Astrocyte (in vitro differentiated cells and primary cell): ENCODE measurements at regions not wholly inside any gene's neighbourhood (a gene's known extent, or its start where the extent isn't known, plus 50 kb on each side); places are given as distances from the start of the nearest gene placed in this dataset.

ENCODE experiments used
- DNase-seq: peaks from one replicate; pipeline ENCODE4 v3.0.0-alpha.2; 2010; ENCODE audit warnings: low read depth
- FAIRE-seq: peaks from 2 replicates; lab custom pipeline; 2011; peaks lifted over from hg19 to GRCh38; lab: Jason Lieb, UNC
- H2AFZ ChIP-seq: 2 replicates; pipeline ENCODE4 v1.6.0; 2012; ENCODE audit warnings: low read depth, low read length, inconsistent platforms
- H3K27ac ChIP-seq: 2 replicates; pipeline ENCODE4 v1.5.1; 2011; ENCODE audit warnings: low read depth, low read length, inconsistent platforms
- H3K27me3 ChIP-seq: 2 replicates; pipeline ENCODE4 v1.6.0; 2011; ENCODE audit warnings: low read length, inconsistent platforms; ENCODE audit not compliant: insufficient read depth
- H3K36me3 ChIP-seq: 2 replicates; pipeline ENCODE4 v1.5.1; 2011; ENCODE audit warnings: low read length, inconsistent platforms; ENCODE audit not compliant: insufficient read depth
- H3K4me1 ChIP-seq: 2 replicates; pipeline ENCODE4 v1.5.1; 2011; ENCODE audit warnings: low read length, inconsistent platforms; ENCODE audit not compliant: insufficient read depth
- H3K4me2 ChIP-seq: 2 replicates; pipeline ENCODE4 v1.6.0; 2012; ENCODE audit warnings: low read length, inconsistent platforms
- H3K4me3 ChIP-seq: 2 replicates; pipeline ENCODE4 v1.5.1; 2011; ENCODE audit warnings: low read depth, mild to moderate bottlenecking, low read length, inconsistent platforms; ENCODE audit not compliant: insufficient read depth
- H3K79me2 ChIP-seq: 2 replicates; pipeline ENCODE4 v1.6.0; 2012; ENCODE audit warnings: mild to moderate bottlenecking, low read length, inconsistent platforms; ENCODE audit not compliant: insufficient read depth
- H3K9ac ChIP-seq: 2 replicates; pipeline ENCODE4 v1.6.0; 2012; ENCODE audit warnings: mild to moderate bottlenecking, low read length, inconsistent platforms
- H3K9me3 ChIP-seq: 2 replicates; pipeline ENCODE4 v1.5.1; 2012; ENCODE audit warnings: low read depth, mild to moderate bottlenecking, low read length, inconsistent platforms; ENCODE audit not compliant: insufficient read depth
- H4K20me1 ChIP-seq: 2 replicates; pipeline ENCODE4 v1.6.0; 2012; ENCODE audit warnings: low read length, inconsistent platforms; ENCODE audit not compliant: insufficient read depth
- H3K27ac Mint-ChIP-seq: one replicate; pipeline ENCODE4 v1.8.0; 2021; ENCODE audit warnings: mild to moderate bottlenecking, mixed read lengths; ENCODE audit not compliant: unreplicated experiment
- H3K27me3 Mint-ChIP-seq: one replicate; pipeline ENCODE4 v1.8.0; 2021; ENCODE audit warnings: low read depth, mixed read lengths; ENCODE audit not compliant: unreplicated experiment
- H3K36me3 Mint-ChIP-seq: one replicate; pipeline ENCODE4 v1.8.0; 2021; ENCODE audit warnings: low read depth, mixed read lengths; ENCODE audit not compliant: unreplicated experiment
- H3K4me1 Mint-ChIP-seq: one replicate; pipeline ENCODE4 v1.8.0; 2021; ENCODE audit warnings: low read depth, mixed read lengths; ENCODE audit not compliant: unreplicated experiment
- H3K4me3 Mint-ChIP-seq: one replicate; pipeline ENCODE4 v1.8.0; 2021; ENCODE audit warnings: mild to moderate bottlenecking, moderate library complexity, mixed read lengths; ENCODE audit not compliant: unreplicated experiment
- H3K9me3 Mint-ChIP-seq: one replicate; pipeline ENCODE4 v1.8.0; 2021; ENCODE audit warnings: mild to moderate bottlenecking, mixed read lengths; ENCODE audit not compliant: unreplicated experiment
- CTCF ChIP-seq: IDR thresholded peaks from 2 replicates; pipeline ENCODE4 v1.5.1; 2011; ENCODE audit warnings: low read depth, mild to moderate bottlenecking, inconsistent platforms, low read length, moderate library complexity; ENCODE audit not compliant: insufficient read depth
- EZH2 ChIP-seq: IDR thresholded peaks from 2 replicates; pipeline ENCODE4 v1.6.1; 2012; ENCODE audit warnings: mild to moderate bottlenecking, low read length, inconsistent platforms; ENCODE audit not compliant: insufficient read depth

GRCh38 chr2:206850369-206850768 is 85.0 kb downstream of the FASTKD2 start:
- H3K36me3 Mint-ChIP-seq, result no peaks in the 10 kb centered on the region
- H3K27me3 ChIP-seq, result no peaks in the 10 kb centered on the region

GRCh38 chr2:206851521-206851920 is 86.1 kb downstream of the FASTKD2 start:
- Mint-ChIP-seq H3K4me1 (peaks cover 8% of the 10 kb centered on the region), H3K9me3 (no peaks in the 10 kb centered on the region), H3K27me3 (no peaks in the 10 kb centered on the region), H3K27ac (no peak overlapping the region), H3K4me3 (no peak overlapping the region), H3K36me3 (no peaks in the 10 kb centered on the region)
- Histone ChIP-seq H3K36me3 (no peaks in the 10 kb centered on the region), H3K27ac (no peak overlapping the region), H3K9me3 (no peaks in the 10 kb centered on the region), H4K20me1 (no peaks in the 10 kb centered on the region), H3K79me2 (no peaks in the 10 kb centered on the region), H3K9ac (no peak overlapping the region), H2AFZ (no peak overlapping the region), H3K4me3 (no peak overlapping the region), H3K4me2 (no peak overlapping the region), H3K4me1 (peaks cover 3% of the 10 kb centered on the region), H3K27me3 (no peaks in the 10 kb centered on the region)
- no peak for FAIRE-seq
- no peak for TF ChIP-seq EZH2
- no peak for TF ChIP-seq CTCF
- DNase-seq, result no peak

More at GRCh38 chr2:206850369-206850768, 85.0 kb downstream of the FASTKD2 start:
- DNase-seq (no peak), FAIRE-seq (no peak)
- Histone ChIP-seq H3K4me3 (no peak overlapping the region), H4K20me1 (no peaks in the 10 kb centered on the region), H3K4me2 (no peak overlapping the region), H3K9me3 (no peaks in the 10 kb centered on the region), H3K4me1 (no peaks in the 10 kb centered on the region), H2AFZ (no peak overlapping the region), H3K27ac (no peak overlapping the region), H3K79me2 (no peaks in the 10 kb centered on the region), H3K9ac (no peak overlapping the region), H3K36me3 (no peaks in the 10 kb centered on the region)
- no peaks in the 10 kb centered on the region for H3K27me3 Mint-ChIP-seq
- TF ChIP-seq EZH2 (no peak), CTCF (no peak)
- H3K9me3 Mint-ChIP-seq, result no peaks in the 10 kb centered on the region
- H3K4me1 Mint-ChIP-seq, result no peaks in the 10 kb centered on the region
- H3K4me3 Mint-ChIP-seq, result no peak overlapping the region
- no peak overlapping the region for H3K27ac Mint-ChIP-seq

GRCh38 chr2:206853915-206854314 is 85.4 kb upstream of the CPO start:
- peaks cover 3% of the 10 kb centered on the region for H3K4me1 ChIP-seq
- no peaks in the 10 kb centered on the region for H3K27me3 ChIP-seq
- DNase-seq (no peak), FAIRE-seq (no peak)
- H4K20me1 ChIP-seq, result no peaks in the 10 kb centered on the region
- Mint-ChIP-seq H3K27me3 (no peaks in the 10 kb centered on the region), H3K36me3 (no peaks in the 10 kb centered on the region), H3K27ac (no peak overlapping the region), H3K4me3 (no peak overlapping the region), H3K9me3 (no peaks in the 10 kb centered on the region), H3K4me1 (peaks cover 10% of the 10 kb centered on the region)
- no peaks in the 10 kb centered on the region for H3K79me2 ChIP-seq
- H3K4me2 ChIP-seq, result no peak overlapping the region
- no peak overlapping the region for H3K27ac ChIP-seq
- no peaks in the 10 kb centered on the region for H3K9me3 ChIP-seq
- H2AFZ ChIP-seq, result no peak overlapping the region
- H3K4me3 ChIP-seq, result no peak overlapping the region
- TF ChIP-seq CTCF, result no peak
- TF ChIP-seq EZH2, result no peak
- H3K9ac ChIP-seq, result no peak overlapping the region
- H3K36me3 ChIP-seq, result no peaks in the 10 kb centered on the region
